Chondrocyte (in vitro differentiated cells): ENCODE measurements at regions not wholly inside any gene's neighbourhood (a gene's known extent, or its start where the extent isn't known, plus 50 kb on each side); places are given as distances from the start of the nearest gene placed in this dataset.
"Not testable (repeated sequence)": the region's sequence is repeated elsewhere in the genome, so short reads cannot be mapped to it uniquely, and the experiment has no call there.

Experiments used
- DNase-seq: peaks from one replicate; pipeline ENCODE4 v3.0.0; 2021; ENCODE audit warnings: mixed read lengths, low spot score
- H3K27ac Mint-ChIP-seq: one replicate; pipeline ENCODE4 v1.8.0; 2021; ENCODE audit warnings: mild to moderate bottlenecking, moderate library complexity, mixed read lengths; ENCODE audit not compliant: unreplicated experiment
- H3K27me3 Mint-ChIP-seq: 2 replicates; pipeline ENCODE4 v1.8.0; 2021; ENCODE audit warnings: low read depth, mixed read lengths
- H3K36me3 Mint-ChIP-seq: 2 replicates; pipeline ENCODE4 v1.8.0; 2021; ENCODE audit warnings: low read depth, mixed read lengths
- H3K4me1 Mint-ChIP-seq: 2 replicates; pipeline ENCODE4 v1.8.0; 2021; ENCODE audit warnings: low read depth, mild to moderate bottlenecking, mixed read lengths
- H3K4me3 Mint-ChIP-seq: one replicate; pipeline ENCODE4 v1.8.0; 2021; ENCODE audit warnings: mild to moderate bottlenecking, moderate library complexity, mixed read lengths; ENCODE audit not compliant: unreplicated experiment
- H3K9me3 Mint-ChIP-seq: 2 replicates; pipeline ENCODE4 v1.8.0; 2021; ENCODE audit warnings: low read depth, mixed read lengths
- TF ChIP-seq, protein P1 (sequence below): fragments of 200-600 bp; sonication (generic); IDR thresholded peaks from 2 replicates; pipeline ENCODE4 v1.5.0; 2021; ENCODE audit warnings: antibody characterized with exemption, mild to moderate bottlenecking, moderate library complexity

DNA sequence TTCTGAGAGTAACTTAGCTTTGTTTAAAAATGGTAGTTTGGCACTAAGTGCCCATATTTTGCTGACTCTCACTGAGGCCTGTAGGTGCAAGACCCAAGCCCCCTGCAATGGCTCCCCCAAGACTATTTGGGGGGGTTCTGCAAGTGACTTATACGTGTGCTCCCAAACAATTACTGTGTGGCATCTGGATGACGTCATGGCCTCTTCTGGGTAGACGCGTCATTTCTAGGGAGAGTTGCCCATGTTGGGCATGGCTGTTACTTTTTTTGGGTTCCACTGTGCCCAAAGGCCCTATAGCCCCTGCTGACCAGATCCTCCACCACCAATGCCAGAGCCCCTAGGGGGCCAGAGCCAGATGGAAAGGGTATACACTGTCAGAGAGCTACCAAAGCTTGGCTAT is 110.3 kb upstream of the MYLIP start:
- TF ChIP-seq, protein P1, sequence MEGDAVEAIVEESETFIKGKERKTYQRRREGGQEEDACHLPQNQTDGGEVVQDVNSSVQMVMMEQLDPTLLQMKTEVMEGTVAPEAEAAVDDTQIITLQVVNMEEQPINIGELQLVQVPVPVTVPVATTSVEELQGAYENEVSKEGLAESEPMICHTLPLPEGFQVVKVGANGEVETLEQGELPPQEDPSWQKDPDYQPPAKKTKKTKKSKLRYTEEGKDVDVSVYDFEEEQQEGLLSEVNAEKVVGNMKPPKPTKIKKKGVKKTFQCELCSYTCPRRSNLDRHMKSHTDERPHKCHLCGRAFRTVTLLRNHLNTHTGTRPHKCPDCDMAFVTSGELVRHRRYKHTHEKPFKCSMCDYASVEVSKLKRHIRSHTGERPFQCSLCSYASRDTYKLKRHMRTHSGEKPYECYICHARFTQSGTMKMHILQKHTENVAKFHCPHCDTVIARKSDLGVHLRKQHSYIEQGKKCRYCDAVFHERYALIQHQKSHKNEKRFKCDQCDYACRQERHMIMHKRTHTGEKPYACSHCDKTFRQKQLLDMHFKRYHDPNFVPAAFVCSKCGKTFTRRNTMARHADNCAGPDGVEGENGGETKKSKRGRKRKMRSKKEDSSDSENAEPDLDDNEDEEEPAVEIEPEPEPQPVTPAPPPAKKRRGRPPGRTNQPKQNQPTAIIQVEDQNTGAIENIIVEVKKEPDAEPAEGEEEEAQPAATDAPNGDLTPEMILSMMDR: no peak
- Mint-ChIP-seq H3K4me3 (no peak overlapping the region), H3K9me3 (peaks cover 3% of the 10 kb centered on the region), H3K27ac (no peak overlapping the region), H3K27me3 (no peaks in the 10 kb centered on the region), H3K4me1 (no peaks in the 10 kb centered on the region), H3K36me3 (no peaks in the 10 kb centered on the region)
- DNase-seq: no peak

DNA sequence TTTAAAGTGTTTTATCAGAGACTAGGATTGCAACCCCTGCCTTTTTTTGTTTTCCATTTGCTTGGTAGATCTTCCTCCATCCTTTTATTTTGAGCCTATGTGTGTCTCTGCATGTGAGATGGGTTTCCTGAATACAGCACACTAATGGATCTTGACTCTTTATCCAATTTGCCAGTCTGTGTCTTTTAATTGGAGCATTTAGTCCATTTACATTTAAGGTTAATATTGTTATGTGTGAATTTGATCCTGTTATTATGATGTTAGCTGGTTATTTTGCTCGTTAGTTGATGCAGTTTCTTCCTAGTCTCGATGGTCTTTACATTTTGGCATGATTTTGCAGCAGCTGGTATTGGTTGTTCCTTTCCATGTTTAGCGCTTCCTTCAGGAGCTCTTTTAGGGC is 114.6 kb upstream of the MYLIP start:
- H3K4me3 Mint-ChIP-seq, H3K36me3 Mint-ChIP-seq, DNase-seq, H3K9me3 Mint-ChIP-seq, H3K27me3 Mint-ChIP-seq, H3K4me1 Mint-ChIP-seq, H3K27ac Mint-ChIP-seq: not testable (repeated sequence)

DNA sequence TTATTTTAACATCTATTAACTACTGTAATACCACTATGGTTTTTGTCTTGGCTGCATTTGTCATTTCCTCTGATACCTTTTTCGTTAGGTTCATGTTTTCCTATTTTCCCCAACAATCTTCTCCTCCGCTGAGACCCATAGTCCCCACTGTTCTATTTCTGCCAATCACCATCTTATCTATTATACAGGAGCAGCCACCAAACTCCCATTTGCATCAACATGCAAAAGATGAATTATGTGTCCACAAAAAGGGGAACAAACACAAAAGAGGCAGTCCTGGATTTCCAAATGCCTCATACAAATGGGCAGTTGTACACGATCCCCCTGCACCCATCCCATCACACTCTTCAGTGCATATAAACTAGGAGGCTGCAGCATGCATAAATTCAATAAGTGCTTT is 121.7 kb upstream of the MYLIP start:
- Mint-ChIP-seq H3K9me3 (no peaks in the 10 kb centered on the region), H3K4me1 (peaks cover 3% of the 10 kb centered on the region), H3K4me3 (no peak overlapping the region), H3K27ac (no peak overlapping the region), H3K27me3 (peaks cover 6% of the 10 kb centered on the region), H3K36me3 (no peaks in the 10 kb centered on the region)
- DNase-seq: no peak
- TF ChIP-seq, protein P1: no peak

DNA sequence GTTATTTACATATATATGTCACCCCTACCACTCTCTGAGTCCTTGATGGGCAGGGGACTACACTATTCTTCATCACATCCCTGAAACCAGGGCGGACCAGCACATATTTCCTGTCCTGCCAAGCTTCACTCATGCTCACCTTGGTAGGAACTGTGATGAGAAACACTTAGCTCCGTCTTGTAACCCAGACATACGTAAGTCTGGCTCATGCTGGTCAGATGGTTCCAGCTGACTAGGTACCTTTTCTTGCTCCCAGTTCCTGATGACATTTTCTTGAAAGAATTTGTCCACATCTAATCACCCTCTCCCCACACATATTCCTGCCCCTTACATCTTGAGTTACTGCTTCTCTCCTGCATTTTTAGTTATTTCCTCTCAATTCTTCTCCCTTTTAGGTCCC is 122.2 kb upstream of the MYLIP start:
- no peaks in the 10 kb centered on the region for H3K36me3 Mint-ChIP-seq
- no peak overlapping the region for H3K27ac Mint-ChIP-seq
- DNase-seq: no peak
- H3K4me3 Mint-ChIP-seq: no peak overlapping the region
- H3K9me3 Mint-ChIP-seq: no peaks in the 10 kb centered on the region
- TF ChIP-seq, protein P1: no peak
- peaks cover 6% of the 10 kb centered on the region for H3K27me3 Mint-ChIP-seq
- peaks cover 3% of the 10 kb centered on the region for H3K4me1 Mint-ChIP-seq

DNA sequence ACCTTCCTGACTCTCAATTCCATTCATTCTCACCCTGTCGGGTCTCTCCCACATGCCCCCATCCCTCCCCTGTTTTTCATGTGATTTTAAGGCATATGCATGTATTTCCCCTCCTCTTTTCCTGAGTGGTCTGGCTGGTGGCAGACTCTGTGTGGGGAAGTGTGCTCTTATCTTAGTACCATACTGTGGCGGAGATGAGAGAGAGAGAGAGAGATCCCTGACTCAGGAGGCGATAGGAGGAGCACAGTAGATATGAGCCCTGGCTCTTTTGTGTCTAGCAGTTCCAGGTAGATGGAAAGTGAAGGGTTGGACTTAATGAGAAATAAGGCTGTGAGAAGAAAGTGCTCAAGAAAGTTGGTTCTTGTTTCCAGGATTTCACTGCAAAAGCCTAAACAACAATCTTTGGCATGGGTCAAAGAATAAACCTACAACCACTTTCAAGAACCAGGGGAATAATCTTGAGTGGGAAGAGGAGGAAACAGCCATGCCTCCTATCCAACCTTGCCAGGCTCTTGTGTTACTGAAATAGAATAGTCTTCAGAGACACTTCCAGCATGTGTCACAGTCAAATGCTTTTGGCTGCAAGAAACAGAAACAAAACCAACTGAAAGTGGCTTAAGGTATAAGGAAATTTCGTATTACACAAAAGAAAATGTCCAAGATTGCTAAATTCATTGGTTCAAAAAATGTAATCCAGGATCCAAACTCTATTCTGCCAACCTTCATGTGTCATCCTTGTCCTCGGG is 123.8 kb upstream of the MYLIP start:
- Mint-ChIP-seq H3K4me1 (peaks cover 3% of the 10 kb centered on the region), H3K27me3 (peaks cover 6% of the 10 kb centered on the region), H3K36me3 (no peaks in the 10 kb centered on the region), H3K9me3 (no peaks in the 10 kb centered on the region), H3K27ac (no peak overlapping the region), H3K4me3 (no peak overlapping the region)
- no peak for DNase-seq
- TF ChIP-seq, protein P1: no peak

GRCh38 chr6:16003197-16003491 is 125.7 kb upstream of the MYLIP start:
- Mint-ChIP-seq H3K4me3 (no peak overlapping the region), H3K9me3 (no peaks in the 10 kb centered on the region), H3K36me3 (no peaks in the 10 kb centered on the region), H3K27ac (no peak overlapping the region), H3K27me3 (peaks cover 7% of the 10 kb centered on the region), H3K4me1 (peaks cover 3% of the 10 kb centered on the region)
- DNase-seq: no peak
- TF ChIP-seq, protein P1: no peak
